HG03439 (cell line): ENCODE measurements at regions not wholly inside any gene's neighbourhood (a gene's known extent, or its start where the extent isn't known, plus 50 kb on each side); places are given as distances from the start of the nearest gene placed in this dataset.

ENCODE experiments used
- ATAC-seq: cut with Tn5 transposase; IDR thresholded peaks from one replicate; pipeline ENCODE4 v1.9.1; 2021; ENCODE audit warnings: mild to moderate bottlenecking, moderate library complexity; ENCODE audit not compliant: unreplicated experiment

GRCh38 chr20:22374678-22375590 is 209.4 kb downstream of the FOXA2 start:
- ATAC-seq, result no peak

- ATAC-seq, result no peak
Observed at GRCh38 chr20:22374066-22374465, 210.3 kb downstream of the FOXA2 start.

- ATAC-seq, result no peak
Observed at GRCh38 chr20:22373164-22373895, 211.0 kb downstream of the FOXA2 start.

GRCh38 chr20:22371843-22372242 is 212.5 kb downstream of the FOXA2 start:
- ATAC-seq, result no peak

- no peak for ATAC-seq
Observed at GRCh38 chr20:22370137-22370536, 214.2 kb downstream of the FOXA2 start.

- ATAC-seq, result no peak
Observed at GRCh38 chr20:22369100-22369499, 215.3 kb downstream of the FOXA2 start.

GRCh38 chr20:22368235-22368634 is 216.1 kb downstream of the FOXA2 start:
- no peak for ATAC-seq

- no peak for ATAC-seq
Observed at GRCh38 chr20:22366631-22367030, 217.7 kb downstream of the FOXA2 start.

GRCh38 chr20:22354647-22355046 is 229.7 kb downstream of the FOXA2 start:
- no peak for ATAC-seq

GRCh38 chr20:22353586-22353985 is 230.8 kb downstream of the FOXA2 start:
- ATAC-seq, result no peak

- no peak for ATAC-seq
Observed at GRCh38 chr20:22352019-22352418, 232.4 kb downstream of the FOXA2 start.

- no peak for ATAC-seq
Observed at GRCh38 chr20:22350624-22351023, 233.7 kb downstream of the FOXA2 start.

- ATAC-seq, result no peak
Observed at GRCh38 chr20:22348010-22348409, 236.4 kb downstream of the FOXA2 start.

- no peak for ATAC-seq
Observed at GRCh38 chr20:22346716-22347115, 237.7 kb downstream of the FOXA2 start.

GRCh38 chr20:22343612-22344011 is 240.8 kb downstream of the FOXA2 start:
- no peak for ATAC-seq

GRCh38 chr20:22342410-22342809 is 242.0 kb downstream of the FOXA2 start:
- ATAC-seq, result no peak

GRCh38 chr20:22341508-22341907 is 242.9 kb downstream of the FOXA2 start:
- no peak for ATAC-seq

GRCh38 chr20:22339946-22340345 is 244.4 kb downstream of the FOXA2 start:
- ATAC-seq, result no peak

- no peak for ATAC-seq
Observed at GRCh38 chr20:22339091-22339881, 245.1 kb downstream of the FOXA2 start.

GRCh38 chr20:22338140-22338708 is 246.1 kb downstream of the FOXA2 start:
- ATAC-seq, result no peak

GRCh38 chr20:22335210-22335609 is 249.2 kb downstream of the FOXA2 start:
- no peak for ATAC-seq
